SH-SY5Y (cell line): ENCODE measurements at regions not wholly inside any gene's neighbourhood (a gene's known extent, or its start where the extent isn't known, plus 50 kb on each side); places are given as distances from the start of the nearest gene placed in this dataset.

Experiments
- GATA2 ChIP-seq: IDR thresholded peaks from 2 replicates; pipeline ENCODE4 v1.6.1; 2011; ENCODE audit warnings: mild to moderate bottlenecking, low read depth, low read length
- GATA3 ChIP-seq: IDR thresholded peaks from 2 replicates; pipeline ENCODE4 v1.6.1; 2011; ENCODE audit warnings: low read depth, mild to moderate bottlenecking, low read length, moderate library complexity

DNA sequence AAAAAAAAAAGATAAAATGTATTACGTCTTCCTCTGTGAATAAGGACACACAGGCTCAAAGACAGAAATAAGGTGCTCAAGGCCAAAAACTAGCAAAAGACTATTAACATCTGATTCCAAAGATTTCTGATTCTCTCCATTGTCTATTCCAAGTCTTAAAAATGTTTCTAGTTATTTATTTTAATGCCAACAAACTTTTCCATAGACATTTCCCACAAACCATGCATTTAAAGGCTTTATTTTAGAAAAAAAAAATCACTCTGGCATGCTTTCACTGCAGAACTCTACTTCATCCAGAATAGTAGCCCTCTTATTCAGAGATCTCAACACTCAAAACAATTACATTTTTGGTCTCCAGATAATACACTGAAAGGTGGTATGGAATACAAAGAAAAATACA is 545.0 kb upstream of the TENM3 start:
- TF ChIP-seq GATA2 (no peak), GATA3 (no peak)

DNA sequence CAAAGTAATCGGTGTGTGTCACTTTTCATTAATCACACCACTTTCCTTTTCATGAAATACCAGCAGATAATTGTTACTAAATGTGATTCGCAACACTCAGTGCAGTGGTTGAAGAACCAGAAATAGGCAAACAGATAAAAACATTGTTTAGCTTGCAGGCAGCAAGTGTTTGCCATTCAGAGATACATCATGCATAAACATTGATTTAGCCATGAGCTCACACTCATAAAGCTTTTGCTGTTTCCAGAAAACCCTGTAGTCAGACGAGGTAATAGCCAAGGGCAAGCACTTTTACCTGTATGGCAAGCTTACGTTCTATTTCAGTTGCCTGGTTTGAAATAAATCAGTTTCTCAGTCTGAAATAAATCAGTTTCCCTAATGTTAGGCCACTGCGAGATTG is 542.0 kb upstream of the TENM3 start:
- TF ChIP-seq GATA2 (no peak), GATA3 (no peak)

DNA sequence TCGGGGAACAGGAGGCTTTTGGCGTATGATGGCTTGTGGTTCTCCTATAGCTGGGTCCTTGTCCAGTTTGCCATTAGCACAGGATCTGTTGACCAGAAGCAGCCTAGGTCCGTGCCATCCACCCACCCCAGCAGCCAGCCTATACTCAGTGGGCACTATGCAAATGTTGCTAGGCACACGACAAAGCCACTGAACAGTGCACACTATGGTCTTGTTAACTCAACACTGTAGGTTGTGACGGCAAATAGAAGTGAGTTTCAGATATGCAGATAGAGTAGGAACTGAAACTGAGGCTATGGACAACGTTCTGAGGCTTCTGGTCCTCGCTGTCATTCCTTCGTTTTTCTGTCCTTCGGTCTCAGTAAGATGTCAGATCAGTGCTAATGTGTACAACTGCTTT is 541.3 kb upstream of the TENM3 start:
- TF ChIP-seq GATA3 = no peak
- no peak for TF ChIP-seq GATA2

DNA sequence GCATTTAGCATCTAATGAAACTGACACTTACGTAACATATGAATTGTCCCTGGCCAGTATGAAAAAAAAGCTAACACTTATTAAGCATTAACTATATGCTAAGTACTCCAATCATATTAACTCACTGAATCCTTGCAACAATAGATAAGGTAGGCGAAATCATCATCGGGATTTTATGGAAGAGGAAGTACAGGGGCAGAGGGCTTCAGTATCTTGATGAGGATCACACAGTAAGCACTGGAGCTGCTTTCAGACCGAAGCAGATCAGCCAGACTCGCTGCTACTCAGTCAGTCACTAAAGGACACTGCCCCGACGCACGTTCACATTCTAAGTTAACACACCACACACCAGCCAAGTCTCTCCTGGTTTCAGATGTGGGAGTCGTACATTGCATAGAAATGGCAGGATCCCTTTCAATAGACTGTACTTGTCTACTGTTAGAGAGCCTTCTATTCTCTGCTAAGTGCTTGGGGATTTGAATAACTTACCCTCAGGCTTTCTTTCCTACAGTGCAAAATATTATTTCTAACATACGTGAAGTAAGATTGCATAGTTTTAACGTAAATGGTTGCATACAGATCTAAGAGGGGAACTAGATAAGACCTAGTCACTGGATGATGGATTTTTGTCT is 540.2 kb upstream of the TENM3 start:
- TF ChIP-seq GATA2 (peak; percentile 84), GATA3 (no peak)

DNA sequence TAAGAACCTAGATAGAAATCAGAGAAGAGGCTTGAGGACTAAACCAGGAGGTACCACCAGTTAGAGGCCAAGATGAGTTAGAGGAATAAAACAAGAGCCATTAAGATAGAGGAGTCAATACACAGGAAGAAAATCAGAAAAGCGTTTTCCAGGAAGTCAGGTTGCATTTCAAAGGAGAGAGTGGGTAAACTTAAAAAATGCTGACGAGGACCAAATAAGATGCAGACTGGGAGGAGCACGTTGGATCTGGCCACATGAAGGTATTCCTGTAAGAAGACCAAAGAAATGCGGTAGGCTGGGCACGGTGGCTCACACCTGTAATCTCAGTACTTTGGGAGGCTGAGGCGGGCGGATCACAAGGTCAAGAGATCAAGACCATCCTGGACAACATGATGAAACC is 533.1 kb upstream of the TENM3 start:
- TF ChIP-seq GATA3 (no peak), GATA2 (no peak)

DNA sequence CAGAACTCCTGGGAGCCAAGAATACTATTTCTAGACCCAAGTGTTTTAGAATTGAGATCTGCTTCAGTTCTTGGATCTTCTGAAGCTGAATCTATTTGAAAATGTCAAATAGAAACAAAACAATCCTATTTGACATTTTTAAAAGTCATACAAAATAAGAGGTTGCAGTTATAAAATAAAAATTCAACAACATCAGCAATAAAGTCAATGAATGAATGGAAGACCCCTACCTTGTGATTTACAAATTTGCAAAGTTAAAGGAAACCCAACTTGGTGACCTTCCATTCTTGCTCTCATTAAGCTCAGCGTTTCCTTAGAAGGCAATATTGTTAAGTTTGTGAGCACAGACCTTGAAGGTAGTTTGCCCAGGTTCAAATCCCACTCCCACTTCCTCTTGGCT is 531.8 kb upstream of the TENM3 start:
- TF ChIP-seq GATA2 (no peak), GATA3 (no peak)

DNA sequence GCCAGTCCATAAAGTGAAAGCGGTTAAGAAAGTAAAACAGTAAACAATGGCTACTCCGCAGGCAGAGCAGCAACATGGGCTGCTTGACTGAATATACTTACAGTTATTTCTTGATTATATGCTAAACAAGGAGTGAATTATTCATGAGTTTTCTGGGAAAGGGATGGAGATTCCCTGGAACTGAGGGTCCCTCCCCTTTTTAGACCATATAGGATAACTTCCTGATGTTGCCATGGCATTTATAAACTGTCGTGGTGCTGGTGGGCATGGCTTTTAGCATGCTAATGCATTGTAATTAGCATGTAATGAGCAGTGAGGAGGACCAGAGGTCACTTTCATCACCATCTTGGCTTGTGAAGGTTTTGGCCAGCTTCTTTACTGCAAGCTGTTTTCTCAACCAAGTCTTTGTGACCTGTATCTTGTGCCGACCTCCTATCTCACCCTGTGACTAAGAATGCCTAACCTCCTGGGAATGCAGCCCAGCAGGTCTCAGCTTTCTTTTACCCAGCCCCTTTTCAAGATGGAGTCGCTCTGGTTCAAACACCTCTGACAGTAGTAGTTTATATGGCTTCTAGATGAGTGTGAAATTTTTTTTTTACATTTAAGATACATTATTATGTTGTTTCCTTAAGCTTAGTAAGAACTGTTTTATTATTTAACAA is 514.8 kb upstream of the TENM3 start:
- TF ChIP-seq GATA3 = no peak
- TF ChIP-seq GATA2 = no peak

DNA sequence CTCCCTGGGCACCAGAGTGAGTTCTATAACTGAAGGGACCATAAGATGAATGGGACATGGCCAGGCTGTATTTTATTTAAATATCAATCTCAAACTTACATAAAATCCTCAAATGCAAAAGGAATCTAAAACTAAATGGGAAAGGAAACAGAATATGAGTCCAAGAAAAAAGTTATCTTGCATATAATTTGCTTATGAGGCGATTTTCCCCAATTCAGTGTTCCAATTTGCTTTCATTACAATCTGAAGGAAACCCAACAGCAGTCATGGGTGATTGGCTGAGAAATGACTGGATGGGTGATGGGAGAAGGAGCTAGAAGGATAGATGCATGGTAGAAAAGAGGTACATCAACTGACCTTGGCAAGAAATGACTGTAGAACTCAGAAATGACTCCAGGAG is 511.3 kb upstream of the TENM3 start:
- no peak for TF ChIP-seq GATA3
- no peak for TF ChIP-seq GATA2

DNA sequence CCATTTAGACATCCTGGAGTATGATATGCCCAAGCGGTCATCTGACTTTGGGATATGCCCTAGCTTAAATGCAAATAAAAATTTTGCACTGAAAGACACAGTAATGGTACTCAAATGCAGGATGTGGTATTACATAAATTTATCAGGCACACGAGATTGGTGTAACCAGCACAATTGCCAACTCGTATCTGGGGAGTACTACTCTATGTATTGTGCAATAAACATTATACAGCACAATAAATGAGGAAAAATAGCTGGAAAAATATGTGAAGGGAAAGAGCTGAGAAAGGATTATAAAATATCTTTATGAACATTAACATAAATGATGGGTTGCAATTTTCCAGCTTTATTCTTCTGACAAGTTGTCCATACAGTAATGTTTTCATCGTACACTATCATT is 505.5 kb upstream of the TENM3 start:
- TF ChIP-seq GATA2 (no peak), GATA3 (no peak)

DNA sequence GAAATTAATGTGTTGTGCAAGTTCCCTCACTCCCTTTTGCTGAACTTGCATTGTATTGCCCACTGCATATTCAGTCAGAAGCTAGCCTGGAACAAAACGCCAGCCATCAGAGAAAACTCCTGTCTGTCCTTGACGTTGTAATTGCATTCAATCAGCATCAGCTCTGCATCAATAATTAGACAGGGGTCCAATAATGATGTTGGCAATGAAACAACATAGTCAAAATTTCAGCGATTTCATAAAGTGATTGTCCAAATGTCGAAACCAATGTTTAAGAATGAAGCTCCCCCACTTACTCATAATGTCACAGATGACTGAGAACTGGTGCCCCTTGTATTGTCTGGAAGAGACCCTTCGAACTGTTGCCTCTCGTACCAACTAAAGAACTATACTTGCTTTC is 504.2 kb upstream of the TENM3 start:
- no peak for TF ChIP-seq GATA3
- no peak for TF ChIP-seq GATA2

DNA sequence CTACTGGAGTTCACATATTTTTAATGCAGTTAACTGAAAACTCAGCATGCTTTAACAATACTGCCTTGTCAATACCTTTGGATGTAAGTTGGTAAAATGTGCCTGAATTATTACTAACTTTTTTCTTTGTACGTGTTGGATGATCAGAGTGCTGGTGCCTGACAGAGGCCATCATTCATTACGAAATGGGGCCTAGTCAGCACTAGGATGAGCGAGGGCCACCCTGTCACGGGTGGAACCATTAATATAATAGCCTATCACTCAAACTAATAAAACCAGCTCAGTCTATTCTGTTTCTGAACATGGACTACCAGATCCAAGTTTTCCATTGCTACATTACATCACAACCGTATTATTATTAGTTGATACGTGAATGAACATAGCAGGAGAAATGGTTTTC is 501.7 kb upstream of the TENM3 start:
- TF ChIP-seq GATA3 (no peak), GATA2 (no peak)

DNA sequence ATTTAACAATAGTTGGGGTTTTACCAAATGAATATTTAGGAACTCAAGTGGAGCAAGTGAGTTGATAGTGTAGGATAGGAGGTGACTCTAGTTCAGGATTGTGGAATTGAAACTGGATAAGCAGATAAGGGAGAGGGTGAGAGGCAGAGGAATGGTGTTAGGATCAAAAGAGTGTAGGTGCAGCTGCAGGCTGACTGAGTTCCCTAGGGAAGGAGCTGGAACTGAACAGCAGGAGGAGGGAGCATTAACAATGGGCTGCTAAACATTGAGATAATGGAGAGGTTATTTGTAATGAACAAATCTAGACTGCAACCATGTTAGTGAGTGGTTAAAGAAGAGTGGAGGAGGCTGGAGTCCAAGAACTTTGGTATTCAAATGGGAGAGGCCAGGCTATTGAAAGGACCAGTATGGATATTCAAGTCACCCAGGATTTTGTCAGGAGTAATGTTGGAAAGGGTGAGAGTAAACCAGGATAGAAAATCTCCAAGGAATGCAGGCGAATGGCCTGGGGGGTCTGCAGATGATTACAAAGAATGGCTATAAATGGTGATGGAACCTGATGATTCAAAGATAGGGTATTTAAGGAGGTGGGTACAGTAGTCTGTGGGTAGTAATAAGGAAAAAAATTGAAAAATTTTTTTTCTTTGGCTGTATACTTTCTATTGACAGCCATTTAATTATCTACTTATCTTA is 497.1 kb upstream of the TENM3 start:
- TF ChIP-seq GATA3 (no peak), GATA2 (no peak)

DNA sequence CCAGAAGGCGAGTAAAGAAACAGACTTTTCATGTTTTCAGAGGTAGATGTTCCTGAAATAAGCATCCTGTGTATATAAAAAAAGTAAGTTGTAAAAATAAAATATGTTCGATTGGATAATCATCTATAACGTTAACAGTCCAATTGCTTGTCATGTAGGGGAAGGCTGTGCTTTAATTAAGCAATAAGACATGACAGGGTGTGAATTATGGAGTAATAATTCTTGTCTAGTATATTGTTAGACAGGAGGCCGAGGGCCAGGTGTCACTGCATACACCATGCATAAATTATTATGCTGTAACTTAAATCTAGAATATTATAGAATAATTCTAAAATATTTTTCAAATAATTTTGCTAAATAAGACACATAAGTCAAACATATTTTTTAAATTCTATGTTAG is 494.6 kb upstream of the TENM3 start:
- TF ChIP-seq GATA2 = no peak
- TF ChIP-seq GATA3 = no peak

DNA sequence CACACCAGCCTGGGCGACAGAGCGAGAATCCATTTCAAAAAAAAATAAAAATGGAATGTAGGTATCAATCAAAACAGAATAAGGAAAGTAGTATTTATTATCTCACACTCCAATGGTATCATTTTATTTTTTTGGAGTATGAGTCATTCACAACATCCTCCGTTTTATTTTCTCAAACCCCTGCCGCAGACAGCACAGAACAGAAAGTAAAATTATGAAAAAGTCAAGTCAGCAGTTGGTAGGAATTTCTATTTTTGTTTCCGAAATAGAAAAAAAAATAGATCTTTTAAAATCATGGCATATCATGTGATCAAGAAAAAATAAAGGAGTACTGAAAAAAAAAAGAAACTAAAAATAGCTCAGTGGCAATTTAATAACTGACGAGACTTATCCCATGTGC is 490.7 kb upstream of the TENM3 start:
- no peak for TF ChIP-seq GATA3
- no peak for TF ChIP-seq GATA2

DNA sequence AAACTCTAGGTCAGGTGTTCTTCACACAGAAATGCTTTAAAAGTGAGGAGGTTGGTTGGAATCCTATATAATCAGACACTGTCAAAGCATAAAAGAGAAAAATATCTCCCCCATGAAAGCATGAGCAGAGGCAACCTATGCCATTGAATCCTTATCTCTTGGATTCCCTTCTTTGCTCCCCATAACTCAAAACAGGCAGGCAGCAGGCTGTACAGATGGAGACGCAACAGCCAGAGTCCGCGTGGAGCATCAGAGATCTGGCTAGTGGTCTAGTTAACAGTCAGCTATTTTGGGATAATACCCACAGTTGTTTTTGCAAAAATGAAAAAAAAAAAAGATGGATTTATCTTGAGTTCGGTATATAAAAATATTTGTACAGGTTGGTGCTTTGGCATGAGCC is 490.0 kb upstream of the TENM3 start:
- TF ChIP-seq GATA2 = peak; percentile 82
- no peak for TF ChIP-seq GATA3
